ENCODE measurements at regions not wholly inside any gene's neighbourhood (a gene's known extent, or its start where the extent isn't known, plus 50 kb on each side); places are given as distances from the start of the nearest gene placed in this dataset.

DNA sequence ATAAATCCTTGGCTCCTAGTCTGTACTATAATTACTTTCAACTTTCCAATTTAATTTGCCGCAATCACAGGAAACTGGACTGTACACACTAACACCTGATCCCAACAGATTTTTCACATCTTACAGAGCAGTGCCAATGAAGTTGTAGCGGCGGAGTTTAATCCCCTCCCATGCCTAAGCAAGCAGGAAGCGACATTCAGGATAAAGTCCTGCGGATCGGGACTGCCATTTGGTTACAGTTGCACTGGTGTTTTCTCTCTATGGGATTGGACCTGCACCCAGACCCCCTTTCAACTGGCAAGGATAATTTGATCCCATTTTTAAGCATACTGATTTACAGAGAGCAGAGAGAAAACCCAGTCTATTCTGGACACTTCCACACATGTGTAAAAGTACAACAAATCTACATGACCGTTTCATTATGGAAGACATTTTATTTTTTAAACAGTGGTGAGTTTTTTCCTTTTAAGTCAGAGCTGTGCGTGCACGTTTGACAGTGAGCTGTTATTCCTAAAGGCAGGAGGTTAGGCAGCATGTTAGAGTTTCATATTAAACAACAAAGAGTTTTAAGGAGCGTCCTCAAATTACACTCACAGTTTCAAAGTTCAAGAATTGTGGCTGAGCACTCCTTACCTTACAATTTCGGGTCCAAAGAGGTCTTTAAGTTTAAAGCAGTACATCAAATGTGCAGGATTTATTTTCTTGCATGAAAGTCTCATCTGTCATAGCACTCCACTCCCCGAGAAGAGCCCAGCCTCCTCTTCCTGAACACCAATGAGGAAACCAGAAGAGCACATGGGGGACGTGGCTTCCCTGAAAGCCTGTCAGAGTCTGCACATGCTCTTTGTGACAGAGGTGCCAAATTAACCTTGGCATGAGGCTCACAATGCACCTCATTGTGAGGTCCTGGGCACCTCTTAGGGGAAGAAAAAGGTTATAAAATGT, 141.6 kb upstream of the RFC3 start:
- Histone ChIP-seq H3K9ac (ENCODE audit: low read length) (no peak overlapping the region), H3K27ac (ENCODE audit: low read length in 2 of 2) (no peak overlapping the region), H3K9me3 (ENCODE audit: control extremely low read depth in 1 of 3, control insufficient read depth in 2 of 3, insufficient read depth in 1 of 3, low read length in 2 of 3) (no peaks in the 10 kb centered on the region), H3K79me2 (ENCODE audit: control insufficient read depth, insufficient read depth, low read length) (no peaks in the 10 kb centered on the region), H3K27me3 (replicated peaks in 1 of 4; ENCODE audit: control extremely low read depth in 1 of 4, control insufficient read depth in 3 of 4, insufficient read depth in 4 of 4, low read length in 3 of 4) (no peaks in the 10 kb centered on the region), H3K4me3 (ENCODE audit: control extremely low read depth in 1 of 5, extremely low read depth in 1 of 5, insufficient read depth in 1 of 5, low read depth in 2 of 5, low read length in 4 of 5) (no peak overlapping the region), H4K20me1 (ENCODE audit: control insufficient read depth, insufficient read depth, low read length, poor library complexity, severe bottlenecking) (no peaks in the 10 kb centered on the region), H3K4me2 (replicated peaks; ENCODE audit: low read depth, low read length, poor library complexity, severe bottlenecking) (no peak overlapping the region), H3K4me1 (ENCODE audit: control insufficient read depth in 2 of 2, insufficient read depth in 2 of 2, low read length in 2 of 2) (peaks cover 0 to 11% of the 10 kb centered on the region in 2 donors), H2AFZ (ENCODE audit: insufficient read depth, low read depth, low read length, poor library complexity, severe bottlenecking) (no peak overlapping the region), H3K36me3 (replicated peaks in 1 of 2; ENCODE audit: control extremely low read depth in 1 of 2, control insufficient read depth in 1 of 2, extremely low read depth in 1 of 2, insufficient read depth in 2 of 2, low read length in 1 of 2) (no peaks in the 10 kb centered on the region)
- 78% methylated on average over 10 of the region's 13 CpGs for WGBS (ENCODE audit: insufficient coverage)
- no peak for ATAC-seq (ENCODE audit: low read depth)
- ChIA-PET CTCF (interaction anchor here (0.6 kb wide), 1 partner anchor 138 kb away, joined by 3 read pairs; no protein-coding TSS in a partner anchor), POLR2A (no interaction called here)
- TF ChIP-seq, protein P1, sequence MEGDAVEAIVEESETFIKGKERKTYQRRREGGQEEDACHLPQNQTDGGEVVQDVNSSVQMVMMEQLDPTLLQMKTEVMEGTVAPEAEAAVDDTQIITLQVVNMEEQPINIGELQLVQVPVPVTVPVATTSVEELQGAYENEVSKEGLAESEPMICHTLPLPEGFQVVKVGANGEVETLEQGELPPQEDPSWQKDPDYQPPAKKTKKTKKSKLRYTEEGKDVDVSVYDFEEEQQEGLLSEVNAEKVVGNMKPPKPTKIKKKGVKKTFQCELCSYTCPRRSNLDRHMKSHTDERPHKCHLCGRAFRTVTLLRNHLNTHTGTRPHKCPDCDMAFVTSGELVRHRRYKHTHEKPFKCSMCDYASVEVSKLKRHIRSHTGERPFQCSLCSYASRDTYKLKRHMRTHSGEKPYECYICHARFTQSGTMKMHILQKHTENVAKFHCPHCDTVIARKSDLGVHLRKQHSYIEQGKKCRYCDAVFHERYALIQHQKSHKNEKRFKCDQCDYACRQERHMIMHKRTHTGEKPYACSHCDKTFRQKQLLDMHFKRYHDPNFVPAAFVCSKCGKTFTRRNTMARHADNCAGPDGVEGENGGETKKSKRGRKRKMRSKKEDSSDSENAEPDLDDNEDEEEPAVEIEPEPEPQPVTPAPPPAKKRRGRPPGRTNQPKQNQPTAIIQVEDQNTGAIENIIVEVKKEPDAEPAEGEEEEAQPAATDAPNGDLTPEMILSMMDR (IDR thresholded peaks at IDR 0.05): no peak
- TF ChIP-seq EZH2 (IDR thresholded peaks at IDR 0.05; ENCODE audit: borderline replicate concordance, insufficient read depth, low read depth, low read length, poor library complexity, severe bottlenecking): no peak
- no peak overlapping the region for H3K4me3 Mint-ChIP-seq
- intact Hi-C loops (cut with micrococcal nuclease): no loop called here
- peaks cover 10% of the 10 kb centered on the region for H3K4me1 Mint-ChIP-seq
- no peak overlapping the region for H3K27ac Mint-ChIP-seq
- H3K27me3 Mint-ChIP-seq: peaks cover 4% of the 10 kb centered on the region
- DNase-seq: no peak
- no peaks in the 10 kb centered on the region for H3K9me3 Mint-ChIP-seq (ENCODE audit: insufficient read depth)

DNA sequence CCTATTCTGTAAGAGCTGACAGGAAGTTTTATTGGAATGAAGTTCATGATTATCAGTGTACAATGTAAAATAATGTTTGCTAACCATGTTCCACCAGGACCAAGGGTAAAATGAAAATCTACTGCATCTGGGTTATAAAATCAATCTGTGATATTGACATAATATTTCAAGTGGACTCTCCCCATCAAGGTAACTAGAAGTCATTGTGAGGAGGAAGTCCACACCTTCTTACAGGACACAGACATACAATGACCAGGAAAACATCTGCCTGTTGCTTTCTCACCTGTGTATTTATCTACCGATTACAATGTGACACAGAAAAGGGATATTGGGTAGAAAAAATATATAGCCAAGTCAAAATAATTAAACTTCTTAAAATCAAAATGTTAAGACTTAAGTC, 140.7 kb upstream of the RFC3 start:
- H3K27me3 Mint-ChIP-seq: peaks cover 4% of the 10 kb centered on the region
- no peak overlapping the region for H3K27ac Mint-ChIP-seq
- H3K9me3 Mint-ChIP-seq (ENCODE audit: insufficient read depth): no peaks in the 10 kb centered on the region
- H3K4me1 Mint-ChIP-seq: peaks cover 10% of the 10 kb centered on the region
- Histone ChIP-seq H2AFZ (ENCODE audit: insufficient read depth, low read depth, low read length, poor library complexity, severe bottlenecking) (no peak overlapping the region), H4K20me1 (ENCODE audit: control insufficient read depth, insufficient read depth, low read length, poor library complexity, severe bottlenecking) (no peaks in the 10 kb centered on the region), H3K4me3 (ENCODE audit: control extremely low read depth in 1 of 5, extremely low read depth in 1 of 5, insufficient read depth in 1 of 5, low read depth in 2 of 5, low read length in 4 of 5) (no peak overlapping the region), H3K27me3 (replicated peaks in 1 of 4; ENCODE audit: control extremely low read depth in 1 of 4, control insufficient read depth in 3 of 4, insufficient read depth in 4 of 4, low read length in 3 of 4) (no peaks in the 10 kb centered on the region), H3K4me1 (ENCODE audit: control insufficient read depth in 2 of 2, insufficient read depth in 2 of 2, low read length in 2 of 2) (peaks cover 0 to 11% of the 10 kb centered on the region in 2 donors), H3K27ac (ENCODE audit: low read length in 2 of 2) (no peak overlapping the region), H3K9ac (ENCODE audit: low read length) (no peak overlapping the region), H3K9me3 (ENCODE audit: control extremely low read depth in 1 of 3, control insufficient read depth in 2 of 3, insufficient read depth in 1 of 3, low read length in 2 of 3) (peaks cover 0 to 5% (median 0%) of the 10 kb centered on the region in 3 donors), H3K4me2 (replicated peaks; ENCODE audit: low read depth, low read length, poor library complexity, severe bottlenecking) (no peak overlapping the region), H3K36me3 (replicated peaks in 1 of 2; ENCODE audit: control extremely low read depth in 1 of 2, control insufficient read depth in 1 of 2, extremely low read depth in 1 of 2, insufficient read depth in 2 of 2, low read length in 1 of 2) (no peaks in the 10 kb centered on the region), H3K79me2 (ENCODE audit: control insufficient read depth, insufficient read depth, low read length) (no peaks in the 10 kb centered on the region)
- intact Hi-C loops (cut with micrococcal nuclease): no loop called here
- POLR2A ChIA-PET: no interaction called here
- WGBS (ENCODE audit: insufficient coverage): no CpG with 5 or more reads among the region's 1 CpG
- CTCF ChIA-PET: no interaction called here
- ATAC-seq (ENCODE audit: low read depth) (no peak), DNase-seq (no peak)
- TF ChIP-seq, protein P1 (IDR thresholded peaks at IDR 0.05): no peak
- no peak for TF ChIP-seq EZH2 (IDR thresholded peaks at IDR 0.05; ENCODE audit: borderline replicate concordance, insufficient read depth, low read depth, low read length, poor library complexity, severe bottlenecking)
- H3K4me3 Mint-ChIP-seq: no peak overlapping the region

Data from B cell (primary cell).